ENCODE measurements at regions not wholly inside any gene's neighbourhood (a gene's known extent, or its start where the extent isn't known, plus 50 kb on each side); places are given as distances from the start of the nearest gene placed in this dataset.

- TF ChIP-seq CTCF (conservative IDR thresholded peaks at IDR 0.05; ENCODE audit: low read depth in 2 of 2) = no peak
- no peak for TF ChIP-seq CREB1 (CRISPR knock-in tag; IDR thresholded peaks at IDR 0.05; ENCODE audit: low read depth)
- TF ChIP-seq EZH2 (IDR thresholded peaks at IDR 0.05; ENCODE audit: low read depth, unreplicated experiment) = no peak
- no peak for TF ChIP-seq POLR2AphosphoS5 (IDR thresholded peaks at IDR 0.05; ENCODE audit: low read depth)
- no peak for TF ChIP-seq REST (IDR thresholded peaks at IDR 0.05; ENCODE audit: unreplicated experiment)
Measured at GRCh38 chr10:117740691-117741222, 198.2 kb downstream of the EMX2 start.

All from GM23338 (cell line).